Endothelial cell of umbilical vein (primary cell): ENCODE measurements at regions not wholly inside any gene's neighbourhood (a gene's known extent, or its start where the extent isn't known, plus 50 kb on each side); places are given as distances from the start of the nearest gene placed in this dataset.

Source experiments
- BruUV-seq: library from RNA; stranded (reverse); fragments of 400-500 nt; replicated peaks from 2 replicates; lab custom pipeline; 2021; lab: Mats Ljungman, UMichigan
- CTCF ChIA-PET: fragments of 300-600, 350-600 bp; sonication (Branson Sonifier 250); formaldehyde crosslinking; loops from one replicate; lab custom pipeline; 2021; ENCODE audit warnings: antibody characterized with exemption, inconsistent platforms; lab: Charles Lee
- POLR2A ChIA-PET: fragments of 300-600, 350-600 bp; sonication (Branson Sonifier 250); formaldehyde crosslinking; loops from one replicate; lab custom pipeline; 2021; ENCODE audit warnings: antibody characterized with exemption, inconsistent platforms; lab: Charles Lee
- DNase-seq: peaks from one replicate; pipeline ENCODE4 v3.0.0-alpha.2; 2011; ENCODE audit warnings: low read depth, low spot score
- FAIRE-seq: peaks from 2 replicates; lab custom pipeline; 2011; peaks lifted over from hg19 to GRCh38; lab: Jason Lieb, UNC
- H2AFZ ChIP-seq: 2 replicates; pipeline ENCODE4 v1.6.0; 2012; ENCODE audit warnings: low read depth, low read length, control low read depth, inconsistent platforms
- H3K27ac ChIP-seq: 2 replicates; pipeline ENCODE4 v1.5.1; 2011; ENCODE audit warnings: low read depth, mild to moderate bottlenecking, control low read depth, low read length, moderate library complexity; ENCODE audit not compliant: insufficient read depth
- H3K27me3 ChIP-seq, 2 experiments: 2 replicates each; pipeline versions ENCODE4 v1.6.0 to v1.6.1; 2011; ENCODE audit warnings: low read length in 2 of 2, mixed read lengths in 1 of 2; ENCODE audit not compliant: control insufficient read depth in 2 of 2, insufficient read depth in 2 of 2
- H3K36me3 ChIP-seq, 2 experiments: 2 replicates in 1 of 2; 3 replicates in 1 of 2; pipeline ENCODE4 v1.5.1; 2011; ENCODE audit warnings: low read length in 2 of 2, mild to moderate bottlenecking in 1 of 2, moderate library complexity in 1 of 2; ENCODE audit not compliant: control insufficient read depth in 2 of 2, insufficient read depth in 2 of 2; ENCODE audit errors: extremely low read depth in 1 of 2
- H3K4me1 ChIP-seq: 3 replicates; pipeline ENCODE4 v1.5.1; 2011; ENCODE audit warnings: mild to moderate bottlenecking, low read length; ENCODE audit not compliant: control insufficient read depth, insufficient read depth; ENCODE audit errors: extremely low read depth
- H3K4me2 ChIP-seq: 2 replicates; pipeline ENCODE4 v1.6.1; 2011; ENCODE audit warnings: low read length, control low read depth, mixed read lengths; ENCODE audit not compliant: insufficient read depth
- H3K4me3 ChIP-seq, 3 experiments: fragments of 200-600 bp in 1 of 3; sonication (generic), shearing (Covaris generic) in 1 of 3; replicated peaks in 1 of 3; 2 replicates each; pipeline ENCODE4 v1.5.1; 2011 to 2016; ENCODE audit warnings: control low read depth in 3 of 3, low read length in 3 of 3, mild to moderate bottlenecking in 2 of 3, inconsistent platforms in 1 of 3, low read depth in 1 of 3, moderate library complexity in 1 of 3; ENCODE audit not compliant: insufficient read depth in 1 of 3
- H3K79me2 ChIP-seq: 2 replicates; pipeline ENCODE4 v1.6.0; 2012; ENCODE audit warnings: low read length, inconsistent platforms; ENCODE audit not compliant: control insufficient read depth, insufficient read depth
- H3K9ac ChIP-seq: replicated peaks from 2 replicates; pipeline ENCODE3; 2011; ENCODE audit warnings: low read length, control low read depth; ENCODE audit not compliant: insufficient read depth; ENCODE audit errors: extremely low read depth
- H3K9me1 ChIP-seq: replicated peaks from 3 replicates; pipeline ENCODE4 v1.6.0; 2011; ENCODE audit warnings: mild to moderate bottlenecking, low read length; ENCODE audit not compliant: control insufficient read depth, insufficient read depth; ENCODE audit errors: extremely low read depth
- H3K9me3 ChIP-seq: replicated peaks from 2 replicates; pipeline ENCODE4 v1.5.1; 2012; ENCODE audit warnings: low read length, inconsistent platforms; ENCODE audit not compliant: control insufficient read depth, insufficient read depth
- H4K20me1 ChIP-seq: replicated peaks from 2 replicates; pipeline ENCODE3; 2011; ENCODE audit warnings: mild to moderate bottlenecking, low read length; ENCODE audit not compliant: control insufficient read depth, insufficient read depth; ENCODE audit errors: extremely low read depth
- CTCF ChIP-seq, 2 donors: IDR thresholded peaks; 1 replicate in 1 of 2; 2 replicates in 1 of 2; pipeline ENCODE4 v1.5.1; 2011; ENCODE audit warnings: low read length in 2 of 2, mild to moderate bottlenecking in 2 of 2, moderate library complexity in 2 of 2, control low read depth in 1 of 2, inconsistent platforms in 1 of 2, low read depth in 1 of 2; ENCODE audit not compliant: insufficient read depth in 1 of 2; ENCODE audit errors: extremely low read depth in 1 of 2
- EZH2 ChIP-seq: IDR thresholded peaks from 2 replicates; pipeline ENCODE4 v1.6.1; 2012; ENCODE audit warnings: borderline replicate concordance, low read depth, mild to moderate bottlenecking, moderate library complexity, low read length, inconsistent platforms; ENCODE audit not compliant: severe bottlenecking
- FOS ChIP-seq: IDR thresholded peaks from 2 replicates; pipeline ENCODE4 v1.6.1; 2011; ENCODE audit warnings: mild to moderate bottlenecking, low read length, moderate library complexity, borderline replicate concordance; ENCODE audit not compliant: insufficient read depth
- GATA2 ChIP-seq: IDR thresholded peaks from 2 replicates; pipeline ENCODE4 v1.7.0; 2011; ENCODE audit warnings: low read depth, mild to moderate bottlenecking, moderate library complexity, mixed read lengths, low read length; ENCODE audit not compliant: insufficient read length, insufficient read depth
- JUN ChIP-seq: IDR thresholded peaks from 2 replicates; pipeline ENCODE4 v1.6.1; 2011; ENCODE audit warnings: borderline replicate concordance, low read depth; ENCODE audit not compliant: insufficient read length, insufficient read depth
- MAX ChIP-seq: IDR thresholded peaks from 2 replicates; pipeline ENCODE4 v1.6.1; 2011; ENCODE audit not compliant: insufficient read depth, insufficient read length
- MYC ChIP-seq: IDR thresholded peaks from one replicate; pipeline ENCODE4 v1.6.1; 2011; ENCODE audit warnings: mild to moderate bottlenecking, low read depth, low read length
- POLR2A ChIP-seq: IDR thresholded peaks from 2 replicates; pipeline ENCODE4 v1.6.1; 2012; ENCODE audit warnings: low read depth, mild to moderate bottlenecking, control low read depth, low read length
- POLR2AphosphoS5 ChIP-seq: IDR thresholded peaks from 2 replicates; pipeline ENCODE4 v1.6.1; 2012; ENCODE audit warnings: low read depth, mild to moderate bottlenecking, control low read depth, low read length, moderate library complexity; ENCODE audit not compliant: insufficient read depth
- dilution Hi-C: fragments of 300-500 bp; cut with MboI; formaldehyde crosslinking; loops from one replicate; pipeline ENCODE4 v1.15.0; 2019; ENCODE audit warnings: low sequenced_read_pairs; ENCODE audit not compliant: extremely low pct_ligation_motif_present
- intact Hi-C: fragments of 100-400 bp; cut with micrococcal nuclease; formaldehyde crosslinking; loops from one replicate; pipeline ENCODE4 v1.10.0; 2022

- no peak for DNase-seq
- dilution Hi-C loops: no loop called here
- H3K9me3 ChIP-seq: no peaks in the 10 kb centered on the region
- intact Hi-C loops: no loop called here
- no peak for FAIRE-seq
- no TSS peak for BruUV-seq
- H3K27ac ChIP-seq: no peak overlapping the region
- ChIA-PET CTCF (no interaction called here), POLR2A (no interaction called here)
- H3K9ac ChIP-seq: no peak overlapping the region
- no peaks in the 10 kb centered on the region for H3K4me1 ChIP-seq
- TF ChIP-seq FOS: no peak
- no peak for TF ChIP-seq MYC
- no peak for TF ChIP-seq CTCF (IDR thresholded peaks at IDR 0.05; ENCODE audit: extremely low read depth in 1 of 2, insufficient read depth in 1 of 2, low read depth in 1 of 2, low read length in 2 of 2)
- TF ChIP-seq GATA2: no peak
- TF ChIP-seq MAX: no peak
- no peak for TF ChIP-seq JUN
- no peak for TF ChIP-seq POLR2A
- no peak for TF ChIP-seq POLR2AphosphoS5
- no peak for TF ChIP-seq EZH2
- H3K9me1 ChIP-seq: no peaks in the 10 kb centered on the region
- no peak overlapping the region for H2AFZ ChIP-seq
- no peaks in the 10 kb centered on the region for H3K36me3 ChIP-seq
- H4K20me1 ChIP-seq: no peaks in the 10 kb centered on the region
- no peaks in the 10 kb centered on the region for H3K27me3 ChIP-seq
- no peak overlapping the region for H3K4me3 ChIP-seq
- no peak overlapping the region for H3K4me2 ChIP-seq
- H3K79me2 ChIP-seq: no peaks in the 10 kb centered on the region
Measured at GRCh38 chr12:111249757-111250156, 119.1 kb downstream of the PHETA1 start.
